ENCODE measurements at regions not wholly inside any gene's neighbourhood (a gene's known extent, or its start where the extent isn't known, plus 50 kb on each side); places are given as distances from the start of the nearest gene placed in this dataset.

GRCh38 chr3:87375231-87375682 lies 98.9 kb upstream of the POU1F1 start:
- no peak overlapping the region for H3K9ac ChIP-seq (ENCODE audit: low read depth in 1 of 2, low read length in 2 of 2)

GRCh38 chr3:87370007-87370406 lies 93.6 kb upstream of the POU1F1 start:
- H3K27ac ChIP-seq (ENCODE audit: low read depth in 2 of 2, low read length in 2 of 2): no peak overlapping the region
- no peaks in the 10 kb centered on the region for H3K9me3 ChIP-seq (ENCODE audit: control insufficient read depth in 2 of 2, low read length in 2 of 2)
- H3K9ac ChIP-seq (ENCODE audit: low read depth in 1 of 2, low read length in 2 of 2): no peak overlapping the region
- H3K4me1 ChIP-seq (ENCODE audit: control insufficient read depth in 2 of 2, insufficient read depth in 2 of 2, low read length in 2 of 2): no peaks in the 10 kb centered on the region
- H3K27me3 ChIP-seq (ENCODE audit: control insufficient read depth in 2 of 2, insufficient read depth in 2 of 2, low read length in 2 of 2): no peaks in the 10 kb centered on the region
- H3K36me3 ChIP-seq (ENCODE audit: control insufficient read depth in 2 of 2, insufficient read depth in 2 of 2, low read length in 2 of 2): no peaks in the 10 kb centered on the region
- no peak overlapping the region for H3K4me3 ChIP-seq (ENCODE audit: low read length in 2 of 2)

More at GRCh38 chr3:87375231-87375682, 98.9 kb upstream of the POU1F1 start:
- Histone ChIP-seq H3K4me3 (ENCODE audit: low read length in 2 of 2) (no peak overlapping the region), H3K36me3 (ENCODE audit: control insufficient read depth in 2 of 2, insufficient read depth in 2 of 2, low read length in 2 of 2) (no peaks in the 10 kb centered on the region), H3K4me1 (ENCODE audit: control insufficient read depth in 2 of 2, insufficient read depth in 2 of 2, low read length in 2 of 2) (no peaks in the 10 kb centered on the region), H3K27ac (ENCODE audit: low read depth in 2 of 2, low read length in 2 of 2) (no peak overlapping the region), H3K27me3 (ENCODE audit: control insufficient read depth in 2 of 2, insufficient read depth in 2 of 2, low read length in 2 of 2) (no peaks in the 10 kb centered on the region), H3K9me3 (ENCODE audit: control insufficient read depth in 2 of 2, low read length in 2 of 2) (no peaks in the 10 kb centered on the region)

GRCh38 chr3:87367736-87368135 lies 91.4 kb upstream of the POU1F1 start:
- Histone ChIP-seq H3K4me1 (ENCODE audit: control insufficient read depth in 2 of 2, insufficient read depth in 2 of 2, low read length in 2 of 2) (no peaks in the 10 kb centered on the region), H3K27me3 (ENCODE audit: control insufficient read depth in 2 of 2, insufficient read depth in 2 of 2, low read length in 2 of 2) (no peaks in the 10 kb centered on the region), H3K27ac (ENCODE audit: low read depth in 2 of 2, low read length in 2 of 2) (no peak overlapping the region), H3K9ac (ENCODE audit: low read depth in 1 of 2, low read length in 2 of 2) (no peak overlapping the region), H3K9me3 (ENCODE audit: control insufficient read depth in 2 of 2, low read length in 2 of 2) (no peaks in the 10 kb centered on the region), H3K4me3 (ENCODE audit: low read length in 2 of 2) (no peak overlapping the region), H3K36me3 (ENCODE audit: control insufficient read depth in 2 of 2, insufficient read depth in 2 of 2, low read length in 2 of 2) (no peaks in the 10 kb centered on the region)

GRCh38 chr3:87363721-87364120 lies 87.3 kb upstream of the POU1F1 start:
- no peak overlapping the region for H3K27ac ChIP-seq (ENCODE audit: low read depth in 2 of 2, low read length in 2 of 2)
- H3K36me3 ChIP-seq (ENCODE audit: control insufficient read depth in 2 of 2, insufficient read depth in 2 of 2, low read length in 2 of 2): no peaks in the 10 kb centered on the region
- no peak overlapping the region for H3K9ac ChIP-seq (ENCODE audit: low read depth in 1 of 2, low read length in 2 of 2)
- H3K4me1 ChIP-seq (ENCODE audit: control insufficient read depth in 2 of 2, insufficient read depth in 2 of 2, low read length in 2 of 2): no peaks in the 10 kb centered on the region
- H3K9me3 ChIP-seq (ENCODE audit: control insufficient read depth in 2 of 2, low read length in 2 of 2): no peaks in the 10 kb centered on the region
- H3K27me3 ChIP-seq (ENCODE audit: control insufficient read depth in 2 of 2, insufficient read depth in 2 of 2, low read length in 2 of 2): no peaks in the 10 kb centered on the region
- H3K4me3 ChIP-seq (ENCODE audit: low read length in 2 of 2): no peak overlapping the region

- Histone ChIP-seq H3K27me3 (ENCODE audit: control insufficient read depth in 2 of 2, insufficient read depth in 2 of 2, low read length in 2 of 2) (no peaks in the 10 kb centered on the region), H3K27ac (ENCODE audit: low read depth in 2 of 2, low read length in 2 of 2) (no peak overlapping the region), H3K9me3 (ENCODE audit: control insufficient read depth in 2 of 2, low read length in 2 of 2) (no peaks in the 10 kb centered on the region), H3K9ac (ENCODE audit: low read depth in 1 of 2, low read length in 2 of 2) (no peak overlapping the region), H3K4me1 (ENCODE audit: control insufficient read depth in 2 of 2, insufficient read depth in 2 of 2, low read length in 2 of 2) (no peaks in the 10 kb centered on the region), H3K4me3 (ENCODE audit: low read length in 2 of 2) (no peak overlapping the region), H3K36me3 (ENCODE audit: control insufficient read depth in 2 of 2, insufficient read depth in 2 of 2, low read length in 2 of 2) (no peaks in the 10 kb centered on the region)
These were observed 85.6 kb upstream of the POU1F1 start for GRCh38 chr3:87361956-87362355.

- H3K9me3 ChIP-seq (ENCODE audit: control insufficient read depth in 2 of 2, low read length in 2 of 2): no peaks in the 10 kb centered on the region
- H3K27ac ChIP-seq (ENCODE audit: low read depth in 2 of 2, low read length in 2 of 2): no peak overlapping the region
- H3K9ac ChIP-seq (ENCODE audit: low read depth in 1 of 2, low read length in 2 of 2): no peak overlapping the region
- no peak overlapping the region for H3K4me3 ChIP-seq (ENCODE audit: low read length in 2 of 2)
- H3K36me3 ChIP-seq (ENCODE audit: control insufficient read depth in 2 of 2, insufficient read depth in 2 of 2, low read length in 2 of 2): no peaks in the 10 kb centered on the region
- no peaks in the 10 kb centered on the region for H3K4me1 ChIP-seq (ENCODE audit: control insufficient read depth in 2 of 2, insufficient read depth in 2 of 2, low read length in 2 of 2)
- H3K27me3 ChIP-seq (ENCODE audit: control insufficient read depth in 2 of 2, insufficient read depth in 2 of 2, low read length in 2 of 2): no peaks in the 10 kb centered on the region
These were observed 84.9 kb upstream of the POU1F1 start for GRCh38 chr3:87361271-87361670.

- Histone ChIP-seq H3K4me1 (ENCODE audit: control insufficient read depth in 2 of 2, insufficient read depth in 2 of 2, low read length in 2 of 2) (no peaks in the 10 kb centered on the region), H3K27ac (ENCODE audit: low read depth in 2 of 2, low read length in 2 of 2) (no peak overlapping the region), H3K9me3 (ENCODE audit: control insufficient read depth in 2 of 2, low read length in 2 of 2) (no peaks in the 10 kb centered on the region), H3K9ac (ENCODE audit: low read depth in 1 of 2, low read length in 2 of 2) (no peak overlapping the region), H3K4me3 (ENCODE audit: low read length in 2 of 2) (no peak overlapping the region), H3K36me3 (ENCODE audit: control insufficient read depth in 2 of 2, insufficient read depth in 2 of 2, low read length in 2 of 2) (no peaks in the 10 kb centered on the region), H3K27me3 (ENCODE audit: control insufficient read depth in 2 of 2, insufficient read depth in 2 of 2, low read length in 2 of 2) (no peaks in the 10 kb centered on the region)
These were observed 83.4 kb upstream of the POU1F1 start for GRCh38 chr3:87359826-87360225.

GRCh38 chr3:87359025-87359424 lies 82.6 kb upstream of the POU1F1 start:
- H3K27ac ChIP-seq (ENCODE audit: low read depth in 2 of 2, low read length in 2 of 2): no peak overlapping the region
- H3K9ac ChIP-seq (ENCODE audit: low read depth in 1 of 2, low read length in 2 of 2): no peak overlapping the region
- no peaks in the 10 kb centered on the region for H3K4me1 ChIP-seq (ENCODE audit: control insufficient read depth in 2 of 2, insufficient read depth in 2 of 2, low read length in 2 of 2)
- no peaks in the 10 kb centered on the region for H3K36me3 ChIP-seq (ENCODE audit: control insufficient read depth in 2 of 2, insufficient read depth in 2 of 2, low read length in 2 of 2)
- no peak overlapping the region for H3K4me3 ChIP-seq (ENCODE audit: low read length in 2 of 2)
- no peaks in the 10 kb centered on the region for H3K27me3 ChIP-seq (ENCODE audit: control insufficient read depth in 2 of 2, insufficient read depth in 2 of 2, low read length in 2 of 2)
- no peaks in the 10 kb centered on the region for H3K9me3 ChIP-seq (ENCODE audit: control insufficient read depth in 2 of 2, low read length in 2 of 2)

GRCh38 chr3:87358066-87358465 lies 81.7 kb upstream of the POU1F1 start:
- Histone ChIP-seq H3K9ac (ENCODE audit: low read depth in 1 of 2, low read length in 2 of 2) (no peak overlapping the region), H3K4me3 (ENCODE audit: low read length in 2 of 2) (no peak overlapping the region), H3K9me3 (ENCODE audit: control insufficient read depth in 2 of 2, low read length in 2 of 2) (no peaks in the 10 kb centered on the region), H3K27ac (ENCODE audit: low read depth in 2 of 2, low read length in 2 of 2) (no peak overlapping the region), H3K4me1 (ENCODE audit: control insufficient read depth in 2 of 2, insufficient read depth in 2 of 2, low read length in 2 of 2) (no peaks in the 10 kb centered on the region), H3K36me3 (ENCODE audit: control insufficient read depth in 2 of 2, insufficient read depth in 2 of 2, low read length in 2 of 2) (no peaks in the 10 kb centered on the region), H3K27me3 (ENCODE audit: control insufficient read depth in 2 of 2, insufficient read depth in 2 of 2, low read length in 2 of 2) (no peaks in the 10 kb centered on the region)

GRCh38 chr3:87354398-87354797 lies 78.0 kb upstream of the POU1F1 start:
- no peak overlapping the region for H3K27ac ChIP-seq (ENCODE audit: low read depth in 2 of 2, low read length in 2 of 2)
- no peaks in the 10 kb centered on the region for H3K9me3 ChIP-seq (ENCODE audit: control insufficient read depth in 2 of 2, low read length in 2 of 2)
- no peak overlapping the region for H3K4me3 ChIP-seq (ENCODE audit: low read length in 2 of 2)
- no peaks in the 10 kb centered on the region for H3K36me3 ChIP-seq (ENCODE audit: control insufficient read depth in 2 of 2, insufficient read depth in 2 of 2, low read length in 2 of 2)
- no peak overlapping the region for H3K9ac ChIP-seq (ENCODE audit: low read depth in 1 of 2, low read length in 2 of 2)
- peaks cover 3 to 4% of the 10 kb centered on the region in 2 donors for H3K4me1 ChIP-seq (ENCODE audit: control insufficient read depth in 2 of 2, insufficient read depth in 2 of 2, low read length in 2 of 2)
- H3K27me3 ChIP-seq (ENCODE audit: control insufficient read depth in 2 of 2, insufficient read depth in 2 of 2, low read length in 2 of 2): no peaks in the 10 kb centered on the region

- no peaks in the 10 kb centered on the region for H3K27me3 ChIP-seq (ENCODE audit: control insufficient read depth in 2 of 2, insufficient read depth in 2 of 2, low read length in 2 of 2)
- no peak overlapping the region for H3K4me3 ChIP-seq (ENCODE audit: low read length in 2 of 2)
- H3K9me3 ChIP-seq (ENCODE audit: control insufficient read depth in 2 of 2, low read length in 2 of 2): no peaks in the 10 kb centered on the region
- peak overlapping the region; percentile 26 to 46 for H3K27ac ChIP-seq (ENCODE audit: low read depth in 2 of 2, low read length in 2 of 2)
- H3K9ac ChIP-seq (ENCODE audit: low read depth in 1 of 2, low read length in 2 of 2): no peak overlapping the region
- no peaks in the 10 kb centered on the region for H3K36me3 ChIP-seq (ENCODE audit: control insufficient read depth in 2 of 2, insufficient read depth in 2 of 2, low read length in 2 of 2)
- peaks cover 3 to 4% of the 10 kb centered on the region in 2 donors for H3K4me1 ChIP-seq (ENCODE audit: control insufficient read depth in 2 of 2, insufficient read depth in 2 of 2, low read length in 2 of 2)
These were observed 75.6 kb upstream of the POU1F1 start for GRCh38 chr3:87351937-87352336.
